GM12878 (cell line): ENCODE measurements at regions not wholly inside any gene's neighbourhood (a gene's known extent, or its start where the extent isn't known, plus 50 kb on each side); places are given as distances from the start of the nearest gene placed in this dataset.

Experiments
- CEBPZ ChIP-seq: fragments of 150-350 bp; IDR thresholded peaks from 2 replicates; pipeline ENCODE4 v1.6.1; 2016; ENCODE audit warnings: low read depth, low read length
- CHD1 ChIP-seq: IDR thresholded peaks from 2 replicates; pipeline ENCODE4 v1.6.1; 2012; ENCODE audit warnings: low read depth, low read length, improper control_type of control experiment
- CREB1 ChIP-seq: IDR thresholded peaks from 2 replicates; pipeline ENCODE4 v1.6.1; 2012; ENCODE audit warnings: low read depth, mild to moderate bottlenecking, inconsistent platforms
- CTCF ChIP-seq, 3 experiments: IDR thresholded peaks in 2 of 3; conservative IDR thresholded peaks in 1 of 3; 2 replicates each; pipeline ENCODE4 v1.5.1; 2011; ENCODE audit warnings: low read depth in 3 of 3, low read length in 3 of 3, mild to moderate bottlenecking in 3 of 3, control low read depth in 2 of 3, moderate library complexity in 2 of 3, inconsistent platforms in 1 of 3, mixed read lengths in 1 of 3; ENCODE audit not compliant: control insufficient read depth in 2 of 3, insufficient read depth in 1 of 3; ENCODE audit errors: extremely low read depth in 1 of 3
- EP300 ChIP-seq, 2 experiments: fragments of 150-350 bp in 1 of 2; IDR thresholded peaks; 2 replicates each; pipeline ENCODE4 v1.6.1; 2011 to 2012; ENCODE audit warnings: low read depth in 2 of 2, low read length in 2 of 2, borderline replicate concordance in 1 of 2, improper control_type of control experiment in 1 of 2, inconsistent platforms in 1 of 2; ENCODE audit not compliant: control insufficient read depth in 1 of 2
- EZH2 ChIP-seq: IDR thresholded peaks from 2 replicates; pipeline ENCODE4 v1.6.1; 2012; ENCODE audit warnings: low read depth, mild to moderate bottlenecking, control low read depth, inconsistent platforms, low read length, borderline replicate concordance; ENCODE audit not compliant: control insufficient read depth
- PBX3 ChIP-seq: IDR thresholded peaks from 2 replicates; pipeline ENCODE4 v1.6.1; 2011; ENCODE audit warnings: mild to moderate bottlenecking, low read depth, low read length, moderate library complexity; ENCODE audit not compliant: insufficient replicate concordance
- PRDM15 ChIP-seq: fragments of 450-650 bp; formaldehyde crosslinking; IDR thresholded peaks from 2 replicates; pipeline ENCODE4 v1.4.0; 2020; ENCODE audit warnings: mild to moderate bottlenecking, moderate library complexity
- RBBP5 ChIP-seq: fragments of 200-600 bp; sonication (generic); conservative IDR thresholded peaks from 2 replicates; pipeline ENCODE4 v1.6.1; 2016
- RELA ChIP-seq: fragments of 450-650 bp; IDR thresholded peaks from 2 replicates; pipeline ENCODE4 v1.8.0; 2014; ENCODE audit warnings: borderline replicate concordance; ENCODE audit not compliant: partially characterized antibody
- TAF1 ChIP-seq: IDR thresholded peaks from 2 replicates; pipeline ENCODE4 v1.6.1; 2011; ENCODE audit warnings: mild to moderate bottlenecking, low read depth, low read length, borderline replicate concordance

GRCh38 chr17:77907497-77908461, 50.7 kb upstream of the TNRC6C start:
- no peak for TF ChIP-seq EZH2
- TF ChIP-seq EP300 (IDR thresholded peaks at IDR 0.05; ENCODE audit: borderline replicate concordance in 1 of 2, control insufficient read depth in 1 of 2, low read depth in 2 of 2, low read length in 2 of 2): no peak
- TF ChIP-seq PRDM15 (CRISPR knock-in tag): no peak
- TF ChIP-seq CTCF (IDR thresholded peaks at IDR 0.05 in 2 of 3, conservative IDR thresholded peaks at IDR 0.05 in 1 of 3; ENCODE audit: control insufficient read depth in 2 of 3, extremely low read depth in 1 of 3, insufficient read depth in 1 of 3, low read depth in 3 of 3, low read length in 3 of 3): no peak
- no peak for TF ChIP-seq CEBPZ
- no peak for TF ChIP-seq PBX3
- TF ChIP-seq CHD1: no peak
- TF ChIP-seq RELA: no peak
- no peak for TF ChIP-seq RBBP5
- no peak for TF ChIP-seq CREB1
- TF ChIP-seq TAF1: no peak
